HepG2 (cell line): ENCODE measurements at regions not wholly inside any gene's neighbourhood (a gene's known extent, or its start where the extent isn't known, plus 50 kb on each side); places are given as distances from the start of the nearest gene placed in this dataset.

Source experiments
- BCL6 ChIP-seq: IDR thresholded peaks from 2 replicates; pipeline ENCODE4 v1.6.1; 2016; ENCODE audit warnings: missing genetic modification reagents, missing compliant biosample characterization
- HINFP ChIP-seq: sonication (generic); formaldehyde crosslinking; IDR thresholded peaks from 2 replicates; pipeline ENCODE4 v1.4.0; 2020; ENCODE audit warnings: low read depth, mild to moderate bottlenecking, missing genetic modification reagents
- MAFG ChIP-seq: sonication (generic); formaldehyde crosslinking; IDR thresholded peaks from 2 replicates; pipeline ENCODE4 v1.5.1; 2020; ENCODE audit warnings: mild to moderate bottlenecking, missing genetic modification reagents
- ZFP41 ChIP-seq: sonication (generic); formaldehyde crosslinking; IDR thresholded peaks from 2 replicates; pipeline ENCODE4 v1.4.0; 2020; ENCODE audit warnings: mild to moderate bottlenecking, missing genetic modification reagents, borderline replicate concordance
- ZNF407 ChIP-seq: sonication (generic); formaldehyde crosslinking; IDR thresholded peaks from one replicate; pipeline ENCODE4 v1.5.1; 2020; ENCODE audit warnings: mild to moderate bottlenecking, missing genetic modification reagents; ENCODE audit errors: not compliant biosample characterization
- ZNF646 ChIP-seq: sonication (generic); formaldehyde crosslinking; IDR thresholded peaks from 2 replicates; pipeline ENCODE4 v1.9.0; 2021; ENCODE audit warnings: mild to moderate bottlenecking, missing genetic modification reagents
- ZNF800 ChIP-seq: sonication (generic); formaldehyde crosslinking; IDR thresholded peaks from 2 replicates; pipeline ENCODE4 v1.4.0; 2020; ENCODE audit warnings: missing genetic modification reagents

GRCh38 chr12:89019439-89020120, 332.7 kb downstream of the DUSP6 start (continued):
- no peak for TF ChIP-seq HINFP
- TF ChIP-seq MAFG (CRISPR knock-in tag), result no peak
- TF ChIP-seq ZNF646 (CRISPR knock-in tag), result no peak
- no peak for TF ChIP-seq ZNF407
- TF ChIP-seq BCL6 (CRISPR knock-in tag), result peak; percentile 72
- TF ChIP-seq ZFP41 (CRISPR knock-in tag), result no peak
- no peak for TF ChIP-seq ZNF800 (CRISPR knock-in tag)
